Thyroid gland (tissue), 4 donors: ENCODE measurements at regions not wholly inside any gene's neighbourhood (a gene's known extent, or its start where the extent isn't known, plus 50 kb on each side); places are given as distances from the start of the nearest gene placed in this dataset.

Experiments used
- CTCF ChIP-seq, 6 experiments: fragments of 200-600 bp in 3 of 6; fragments of 450-650 bp in 3 of 6; sonication (generic) in 3 of 6; IDR thresholded peaks; one replicate each; pipeline ENCODE4 v1.5.1; 2016 to 2019; ENCODE audit warnings: antibody characterized with exemption in 6 of 6, mild to moderate bottlenecking in 2 of 6, inconsistent platforms in 1 of 6, moderate library complexity in 1 of 6
- POLR2A ChIP-seq, 2 donors: fragments of 450-650 bp; IDR thresholded peaks; one replicate each; pipeline ENCODE4 v1.6.1; 2017; ENCODE audit warnings: antibody characterized with exemption in 2 of 2, mild to moderate bottlenecking in 2 of 2, moderate library complexity in 1 of 2

GRCh38 chr6:80478030-80478429 is 371.6 kb downstream of the BCKDHB start:
- no peak for TF ChIP-seq CTCF (IDR thresholded peaks at IDR 0.05)
- no peak for TF ChIP-seq POLR2A (IDR thresholded peaks at IDR 0.05)
